ENCODE measurements at regions not wholly inside any gene's neighbourhood (a gene's known extent, or its start where the extent isn't known, plus 50 kb on each side); places are given as distances from the start of the nearest gene placed in this dataset.

DNA sequence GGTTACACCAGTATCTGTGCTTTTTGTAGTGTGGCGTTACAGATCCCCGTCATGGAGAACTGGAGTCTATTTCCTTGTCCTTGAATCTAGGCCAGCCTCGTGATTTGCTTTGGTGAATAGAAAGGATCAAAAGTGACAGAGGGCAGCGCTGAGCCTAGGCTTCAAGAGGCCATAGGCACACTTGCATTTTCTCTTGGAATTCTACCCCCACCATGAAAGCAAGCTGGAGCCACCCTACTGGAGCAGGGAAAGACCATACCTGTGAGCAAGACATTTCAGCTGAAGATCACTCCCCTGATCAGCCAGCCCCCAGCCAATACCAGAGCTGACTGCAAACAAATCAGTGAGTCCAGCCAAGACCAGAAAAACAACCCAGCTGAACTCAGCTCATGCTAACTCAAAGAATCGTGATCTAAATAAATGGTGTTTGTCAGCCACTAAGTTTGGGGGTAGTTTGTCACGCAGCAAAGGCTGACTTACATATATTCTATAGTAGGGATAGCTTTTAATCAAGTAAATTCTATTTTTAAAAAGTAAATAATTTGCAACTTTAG lies 521.9 kb upstream of the TBX3 start:
- Histone ChIP-seq H3K4me3 (ENCODE audit: extremely low read depth in 1 of 4, insufficient read depth in 2 of 4, low read depth in 3 of 4, low read length in 4 of 4) (no peak overlapping the region), H4K20me1 (replicated peaks in 1 of 2; ENCODE audit: control insufficient read depth in 1 of 2, insufficient read depth in 2 of 2, low read length in 2 of 2) (no peaks in the 10 kb centered on the region), H3K79me1 (ENCODE audit: low read depth, low read length) (no peaks in the 10 kb centered on the region), H3K18ac (ENCODE audit: extremely low read depth, low read length) (no peak overlapping the region), H2BK12ac (ENCODE audit: low read depth, low read length) (no peak overlapping the region), H3K9ac (replicated peaks in 1 of 4; ENCODE audit: extremely low read depth in 1 of 4, low read depth in 3 of 4, low read length in 3 of 4) (no peak overlapping the region), H4K91ac (replicated peaks; ENCODE audit: insufficient read length, low read length) (peak overlapping the region; percentile 4), H4K8ac (ENCODE audit: extremely low read depth, insufficient read depth, low read length) (no peak overlapping the region), H3K23me2 (ENCODE audit: low read depth, low read length) (no peaks in the 10 kb centered on the region), H3K79me2 (ENCODE audit: control insufficient read depth in 1 of 2, insufficient read depth in 2 of 2, low read length in 2 of 2) (no peaks in the 10 kb centered on the region), H2AK5ac (ENCODE audit: low read depth, low read length) (no peak overlapping the region), H3K4me1 (replicated peaks in 1 of 4; ENCODE audit: control insufficient read depth in 3 of 4, insufficient read depth in 4 of 4, low read length in 3 of 4) (peaks cover 0 to 8% (median under 1%) of the 10 kb centered on the region in 4 experiments; a peak in 4 of 7 replicates), H3K9me3 (ENCODE audit: insufficient read depth in 2 of 2, low read depth in 1 of 2, low read length in 1 of 2) (no peaks in the 10 kb centered on the region), H3K4me2 (ENCODE audit: insufficient read depth in 1 of 2, low read depth in 2 of 2, low read length in 2 of 2) (no peak overlapping the region), H2BK120ac (replicated peaks; ENCODE audit: low read depth, low read length) (no peak overlapping the region), H3K27me3 (replicated peaks in 1 of 4; ENCODE audit: control insufficient read depth in 3 of 4, extremely low read depth in 1 of 4, insufficient read depth in 3 of 4, low read length in 3 of 4) (no peaks in the 10 kb centered on the region; a peak in 1 of 7 replicates), H4K5ac (ENCODE audit: insufficient read length, low read depth, low read length) (no peak overlapping the region), H3K4ac (replicated peaks; ENCODE audit: insufficient read length, low read depth, low read length) (no peak overlapping the region), H2BK15ac (ENCODE audit: low read length) (no peak overlapping the region), H3K14ac (ENCODE audit: insufficient read length) (no peak overlapping the region), H3K27ac (ENCODE audit: low read depth, low read length) (no peak overlapping the region), H3K36me3 (ENCODE audit: control insufficient read depth in 2 of 4, insufficient read depth in 4 of 4, low read length in 3 of 4) (no peaks in the 10 kb centered on the region), H2AFZ (ENCODE audit: low read length) (0 out of 2 replicates have a peak overlapping the region, but pooled peaks have one; percentile 12), H3K23ac (ENCODE audit: insufficient read length) (no peak overlapping the region), H2BK5ac (ENCODE audit: low read depth, low read length) (no peak overlapping the region), H3K56ac (replicated peaks; ENCODE audit: insufficient read length, low read depth, low read length) (no peak overlapping the region), H2BK20ac (ENCODE audit: low read length) (peak overlapping the region; percentile 2; the same call in 1 of the 2 replicates)
- TF ChIP-seq ASH2L (IDR thresholded peaks at IDR 0.05; ENCODE audit: low read length): no peak
- TF ChIP-seq, protein P1, sequence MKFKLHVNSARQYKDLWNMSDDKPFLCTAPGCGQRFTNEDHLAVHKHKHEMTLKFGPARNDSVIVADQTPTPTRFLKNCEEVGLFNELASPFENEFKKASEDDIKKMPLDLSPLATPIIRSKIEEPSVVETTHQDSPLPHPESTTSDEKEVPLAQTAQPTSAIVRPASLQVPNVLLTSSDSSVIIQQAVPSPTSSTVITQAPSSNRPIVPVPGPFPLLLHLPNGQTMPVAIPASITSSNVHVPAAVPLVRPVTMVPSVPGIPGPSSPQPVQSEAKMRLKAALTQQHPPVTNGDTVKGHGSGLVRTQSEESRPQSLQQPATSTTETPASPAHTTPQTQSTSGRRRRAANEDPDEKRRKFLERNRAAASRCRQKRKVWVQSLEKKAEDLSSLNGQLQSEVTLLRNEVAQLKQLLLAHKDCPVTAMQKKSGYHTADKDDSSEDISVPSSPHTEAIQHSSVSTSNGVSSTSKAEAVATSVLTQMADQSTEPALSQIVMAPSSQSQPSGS (IDR thresholded peaks at IDR 0.05; ENCODE audit: low read length): no peak
- no peak for TF ChIP-seq CBX8 (IDR thresholded peaks at IDR 0.05; ENCODE audit: borderline replicate concordance, low read depth, low read length)
- no peak for FAIRE-seq
- DNase-seq (ENCODE audit: low read depth in 1 of 2, low spot score in 2 of 2): no peak
- WGBS, 2 experiments (ENCODE audit: extremely low coverage in 1 of 2, insufficient coverage in 1 of 2, insufficient read length in 1 of 2, insufficient replicate concordance in 2 of 2, low coverage in 1 of 2, low lambda C conversion rate in 2 of 2, missing lambda C conversion rate in 1 of 2): 65% methylated on average over 6 of the region's 6 CpGs; no CpG with 5 or more reads in 1 of the 2 experiments
- CTCF ChIA-PET (ENCODE audit: partially characterized antibody): interaction anchor here (0.7 to 1.4 kb wide), 4 partner anchors 41 to 203 kb away, joined by 3 to 6 read pairs (median 4); no protein-coding TSS in a partner anchor
- POLR2A ChIA-PET (ENCODE audit: partially characterized antibody): no interaction called here

All from H1 (cell line).